Hematopoietic multipotent progenitor cell treated with erythropoietin and hydrocortisone succinate and interleukin-3 and kit ligand, for 15 days (in vitro differentiated cells): ENCODE measurements at regions not wholly inside any gene's neighbourhood (a gene's known extent, or its start where the extent isn't known, plus 50 kb on each side); places are given as distances from the start of the nearest gene placed in this dataset.

ENCODE experiments used
- DNase-seq: peaks from one replicate; pipeline ENCODE4 v3.0.0-alpha.2; 2015; ENCODE audit warnings: low spot score

- no peak for DNase-seq
Measured at GRCh38 chr1:213643360-213643759, 344.4 kb upstream of the PROX1 start.

GRCh38 chr1:213647864-213648650, 339.7 kb upstream of the PROX1 start:
- no peak for DNase-seq

- no peak for DNase-seq
Measured at GRCh38 chr1:213649373-213649772, 338.4 kb upstream of the PROX1 start.

- DNase-seq, result no peak
Measured at GRCh38 chr1:213650603-213651002, 337.2 kb upstream of the PROX1 start.

- no peak for DNase-seq
Measured at GRCh38 chr1:213651077-213651476, 336.7 kb upstream of the PROX1 start.

- DNase-seq, result no peak
Measured at GRCh38 chr1:213652109-213652508, 335.7 kb upstream of the PROX1 start.

- no peak for DNase-seq
Measured at GRCh38 chr1:213656039-213656438, 331.7 kb upstream of the PROX1 start.

GRCh38 chr1:213656503-213656902, 331.3 kb upstream of the PROX1 start:
- DNase-seq, result no peak

- DNase-seq, result no peak
Measured at GRCh38 chr1:213657013-213657412, 330.8 kb upstream of the PROX1 start.

GRCh38 chr1:213657879-213658278, 329.9 kb upstream of the PROX1 start:
- no peak for DNase-seq

GRCh38 chr1:213658457-213658856, 329.3 kb upstream of the PROX1 start:
- no peak for DNase-seq

GRCh38 chr1:213659580-213660547, 327.9 kb upstream of the PROX1 start:
- no peak for DNase-seq

GRCh38 chr1:213661302-213661701, 326.5 kb upstream of the PROX1 start:
- DNase-seq, result no peak

GRCh38 chr1:213666113-213666512, 321.7 kb upstream of the PROX1 start:
- DNase-seq, result no peak

- no peak for DNase-seq
Measured at GRCh38 chr1:213666922-213667321, 320.9 kb upstream of the PROX1 start.

GRCh38 chr1:213669512-213669911, 318.3 kb upstream of the PROX1 start:
- DNase-seq, result no peak

- DNase-seq, result no peak
Measured at GRCh38 chr1:213669964-213670691, 317.6 kb upstream of the PROX1 start.

- DNase-seq, result no peak
Measured at GRCh38 chr1:213670692-213671023, 317.1 kb upstream of the PROX1 start.

- no peak for DNase-seq
Measured at GRCh38 chr1:213675043-213675442, 312.7 kb upstream of the PROX1 start.

GRCh38 chr1:213676736-213677135, 311.0 kb upstream of the PROX1 start:
- no peak for DNase-seq

GRCh38 chr1:213678348-213678747, 309.4 kb upstream of the PROX1 start:
- no peak for DNase-seq

GRCh38 chr1:213678753-213679152, 309.0 kb upstream of the PROX1 start:
- no peak for DNase-seq

GRCh38 chr1:213679153-213679552, 308.6 kb upstream of the PROX1 start:
- DNase-seq, result no peak
